ENCODE measurements at regions not wholly inside any gene's neighbourhood (a gene's known extent, or its start where the extent isn't known, plus 50 kb on each side); places are given as distances from the start of the nearest gene placed in this dataset.
"Not testable (repeated sequence)": the region's sequence is repeated elsewhere in the genome, so short reads cannot be mapped to it uniquely, and the experiment has no call there.

- TF ChIP-seq CTCF (IDR thresholded peaks at IDR 0.05; ENCODE audit: insufficient read depth, low read length, missing control alignments) = no peak
- H3K4me3 ChIP-seq (ENCODE audit: low read depth, low read length) = no peak overlapping the region
- DNase-seq (ENCODE audit: low read depth, low spot score) = no peak
- ChIA-PET POLR2A (no interaction called here), CTCF (no interaction called here)
Measured at GRCh38 chr12:97984974-97985580, 522.5 kb downstream of the RMST start.

GRCh38 chr12:97985834-97986233 lies 523.2 kb downstream of the RMST start:
- no peak overlapping the region for H3K4me3 ChIP-seq (ENCODE audit: low read depth, low read length)
- DNase-seq (ENCODE audit: low read depth, low spot score) = no peak
- CTCF ChIA-PET = no interaction called here
- POLR2A ChIA-PET = no interaction called here
- no peak for TF ChIP-seq CTCF (IDR thresholded peaks at IDR 0.05; ENCODE audit: insufficient read depth, low read length, missing control alignments)

GRCh38 chr12:97988588-97988987 lies 526.0 kb downstream of the RMST start:
- DNase-seq (ENCODE audit: low read depth, low spot score); POLR2A ChIA-PET; CTCF ChIA-PET; H3K4me3 ChIP-seq (ENCODE audit: low read depth, low read length): not testable (repeated sequence)

- POLR2A ChIA-PET = no interaction called here
- CTCF ChIA-PET = no interaction called here
- no peak overlapping the region for H3K4me3 ChIP-seq (ENCODE audit: low read depth, low read length)
- TF ChIP-seq CTCF (IDR thresholded peaks at IDR 0.05; ENCODE audit: insufficient read depth, low read length, missing control alignments) = no peak
- no peak for DNase-seq (ENCODE audit: low read depth, low spot score)
Measured at GRCh38 chr12:97989366-97989940, 525.9 kb upstream of the TMPO start.

- no peak for TF ChIP-seq CTCF (IDR thresholded peaks at IDR 0.05; ENCODE audit: insufficient read depth, low read length, missing control alignments)
- H3K4me3 ChIP-seq (ENCODE audit: low read depth, low read length) = no peak overlapping the region
- ChIA-PET POLR2A (no interaction called here), CTCF (no interaction called here)
- no peak for DNase-seq (ENCODE audit: low read depth, low spot score)
Measured at GRCh38 chr12:97994746-97995484, 520.5 kb upstream of the TMPO start.

- DNase-seq (ENCODE audit: low read depth, low spot score) = no peak
- no peak for TF ChIP-seq CTCF (IDR thresholded peaks at IDR 0.05; ENCODE audit: insufficient read depth, low read length, missing control alignments)
Measured at GRCh38 chr12:97995559-97995958, 519.8 kb upstream of the TMPO start.

More at GRCh38 chr12:97995559-97995958, 519.8 kb upstream of the TMPO start:
- H3K4me3 ChIP-seq (ENCODE audit: low read depth, low read length) = no peak overlapping the region
- CTCF ChIA-PET = no interaction called here
- POLR2A ChIA-PET = no interaction called here

Measured in AG04449 (cell line).